ENCODE measurements at regions not wholly inside any gene's neighbourhood (a gene's known extent, or its start where the extent isn't known, plus 50 kb on each side); places are given as distances from the start of the nearest gene placed in this dataset.

DNA sequence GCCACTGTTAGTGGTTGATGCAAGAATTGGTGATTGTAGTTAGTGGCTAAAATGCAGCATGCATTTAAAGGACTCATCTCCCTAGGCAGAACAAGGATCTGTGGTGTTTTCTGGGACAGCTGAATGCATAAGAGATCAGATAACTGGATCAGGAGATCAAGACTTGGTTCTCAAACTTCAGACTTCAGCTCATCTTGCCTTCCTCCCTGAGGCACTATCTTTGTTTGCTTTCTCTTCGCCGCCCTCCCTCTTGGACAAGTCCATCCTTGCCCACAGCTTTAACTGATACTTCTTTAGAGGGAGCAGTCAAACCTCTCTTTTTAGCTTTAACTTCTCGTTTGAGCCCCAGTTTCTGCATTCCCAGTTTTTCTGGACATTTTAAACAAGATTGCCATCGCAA, 195.4 kb upstream of the TPRG1 start:
- TF ChIP-seq EZH2 (IDR thresholded peaks at IDR 0.05) (no peak), EZH2phosphoT487 (IDR thresholded peaks at IDR 0.05) (no peak)
- TF ChIP-seq, protein P1, sequence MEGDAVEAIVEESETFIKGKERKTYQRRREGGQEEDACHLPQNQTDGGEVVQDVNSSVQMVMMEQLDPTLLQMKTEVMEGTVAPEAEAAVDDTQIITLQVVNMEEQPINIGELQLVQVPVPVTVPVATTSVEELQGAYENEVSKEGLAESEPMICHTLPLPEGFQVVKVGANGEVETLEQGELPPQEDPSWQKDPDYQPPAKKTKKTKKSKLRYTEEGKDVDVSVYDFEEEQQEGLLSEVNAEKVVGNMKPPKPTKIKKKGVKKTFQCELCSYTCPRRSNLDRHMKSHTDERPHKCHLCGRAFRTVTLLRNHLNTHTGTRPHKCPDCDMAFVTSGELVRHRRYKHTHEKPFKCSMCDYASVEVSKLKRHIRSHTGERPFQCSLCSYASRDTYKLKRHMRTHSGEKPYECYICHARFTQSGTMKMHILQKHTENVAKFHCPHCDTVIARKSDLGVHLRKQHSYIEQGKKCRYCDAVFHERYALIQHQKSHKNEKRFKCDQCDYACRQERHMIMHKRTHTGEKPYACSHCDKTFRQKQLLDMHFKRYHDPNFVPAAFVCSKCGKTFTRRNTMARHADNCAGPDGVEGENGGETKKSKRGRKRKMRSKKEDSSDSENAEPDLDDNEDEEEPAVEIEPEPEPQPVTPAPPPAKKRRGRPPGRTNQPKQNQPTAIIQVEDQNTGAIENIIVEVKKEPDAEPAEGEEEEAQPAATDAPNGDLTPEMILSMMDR (IDR thresholded peaks at IDR 0.05) = no peak

All from neural progenitor cell (in vitro differentiated cells).